ENCODE measurements at regions not wholly inside any gene's neighbourhood (a gene's known extent, or its start where the extent isn't known, plus 50 kb on each side); places are given as distances from the start of the nearest gene placed in this dataset.

DNA sequence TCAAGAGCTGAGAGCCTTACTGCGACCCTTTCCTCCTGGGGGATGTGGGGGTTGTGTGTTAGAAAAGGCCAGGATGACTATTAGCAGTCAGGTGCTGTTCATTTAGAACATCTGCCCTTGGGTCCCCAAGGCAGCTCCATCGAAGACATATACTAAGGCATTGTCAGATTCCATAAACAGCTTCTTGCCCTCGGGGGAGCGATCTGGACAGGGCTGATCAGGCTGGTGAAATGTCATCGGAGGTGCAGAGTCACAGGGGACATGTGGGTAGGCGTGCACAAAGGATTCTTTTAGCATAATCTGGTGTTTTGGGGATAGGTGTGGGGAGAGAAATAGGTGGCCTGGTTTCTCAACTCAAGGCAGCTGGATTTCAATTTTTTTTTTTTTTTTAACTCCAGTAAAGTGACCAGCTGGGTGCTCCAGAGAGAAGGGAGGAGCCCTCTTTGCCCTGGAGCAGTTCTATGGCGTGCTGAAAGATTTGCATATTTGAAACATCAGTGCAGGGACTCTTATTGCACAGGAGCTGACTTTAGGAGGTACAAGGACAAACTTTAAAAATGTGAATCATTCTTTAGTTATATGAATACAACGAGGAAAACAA is 160.1 kb downstream of the SUDS3 start:
- no peaks in the 10 kb centered on the region for H4K20me1 ChIP-seq (ENCODE audit: insufficient read depth, low read length)
- no peak for DNase-seq
- H3K27me3 Mint-ChIP-seq (ENCODE audit: low read depth in 3 of 3): peaks cover 0 to 4% (median 0%) of the 10 kb centered on the region in 3 donors
- TF ChIP-seq, protein P1, sequence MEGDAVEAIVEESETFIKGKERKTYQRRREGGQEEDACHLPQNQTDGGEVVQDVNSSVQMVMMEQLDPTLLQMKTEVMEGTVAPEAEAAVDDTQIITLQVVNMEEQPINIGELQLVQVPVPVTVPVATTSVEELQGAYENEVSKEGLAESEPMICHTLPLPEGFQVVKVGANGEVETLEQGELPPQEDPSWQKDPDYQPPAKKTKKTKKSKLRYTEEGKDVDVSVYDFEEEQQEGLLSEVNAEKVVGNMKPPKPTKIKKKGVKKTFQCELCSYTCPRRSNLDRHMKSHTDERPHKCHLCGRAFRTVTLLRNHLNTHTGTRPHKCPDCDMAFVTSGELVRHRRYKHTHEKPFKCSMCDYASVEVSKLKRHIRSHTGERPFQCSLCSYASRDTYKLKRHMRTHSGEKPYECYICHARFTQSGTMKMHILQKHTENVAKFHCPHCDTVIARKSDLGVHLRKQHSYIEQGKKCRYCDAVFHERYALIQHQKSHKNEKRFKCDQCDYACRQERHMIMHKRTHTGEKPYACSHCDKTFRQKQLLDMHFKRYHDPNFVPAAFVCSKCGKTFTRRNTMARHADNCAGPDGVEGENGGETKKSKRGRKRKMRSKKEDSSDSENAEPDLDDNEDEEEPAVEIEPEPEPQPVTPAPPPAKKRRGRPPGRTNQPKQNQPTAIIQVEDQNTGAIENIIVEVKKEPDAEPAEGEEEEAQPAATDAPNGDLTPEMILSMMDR (IDR thresholded peaks at IDR 0.05): no peak
- no peak overlapping the region for H3K4me3 Mint-ChIP-seq
- no peak overlapping the region for H3K4me2 ChIP-seq (replicated peaks; ENCODE audit: extremely low read depth, low read length, poor library complexity, severe bottlenecking)
- intact Hi-C loops (cut with micrococcal nuclease): no loop called here
- WGBS (ENCODE audit: insufficient coverage): 86% methylated on average over 3 of the region's 8 CpGs
- peaks cover 0 to 3% (median 0%) of the 10 kb centered on the region in 7 donors for H3K9me3 Mint-ChIP-seq
- H3K27me3 ChIP-seq (ENCODE audit: control insufficient read depth in 2 of 2, insufficient read depth in 2 of 2, low read length in 2 of 2): no peaks in the 10 kb centered on the region
- H3K36me3 Mint-ChIP-seq: no peaks in the 10 kb centered on the region
- H3K36me3 ChIP-seq (replicated peaks in 1 of 2; ENCODE audit: control insufficient read depth in 1 of 2, insufficient read depth in 2 of 2, low read length in 2 of 2): no peaks in the 10 kb centered on the region
- H3K4me1 ChIP-seq (ENCODE audit: control insufficient read depth in 1 of 2, insufficient read depth in 2 of 2, low read length in 2 of 2): no peaks in the 10 kb centered on the region
- no peak overlapping the region for H2AFZ ChIP-seq (ENCODE audit: insufficient read depth, low read depth, low read length, poor library complexity, severe bottlenecking)
- H3K27ac ChIP-seq (ENCODE audit: low read depth in 1 of 2, low read length in 2 of 2): no peak overlapping the region
- no peaks in the 10 kb centered on the region for H3K79me2 ChIP-seq (ENCODE audit: insufficient read depth, low read length)
- no peak overlapping the region for H3K9ac ChIP-seq (ENCODE audit: insufficient read depth, low read length, poor library complexity, severe bottlenecking)
- no peak overlapping the region for H3K4me3 ChIP-seq (replicated peaks in 1 of 3; ENCODE audit: low read depth in 2 of 3, low read length in 3 of 3)
- H3K27ac Mint-ChIP-seq: no peak overlapping the region
- H3K4me1 Mint-ChIP-seq: no peaks in the 10 kb centered on the region
- no peaks in the 10 kb centered on the region for H3K9me3 ChIP-seq (replicated peaks in 1 of 2; ENCODE audit: control insufficient read depth in 1 of 2, insufficient read depth in 1 of 2, low read length in 2 of 2)

DNA sequence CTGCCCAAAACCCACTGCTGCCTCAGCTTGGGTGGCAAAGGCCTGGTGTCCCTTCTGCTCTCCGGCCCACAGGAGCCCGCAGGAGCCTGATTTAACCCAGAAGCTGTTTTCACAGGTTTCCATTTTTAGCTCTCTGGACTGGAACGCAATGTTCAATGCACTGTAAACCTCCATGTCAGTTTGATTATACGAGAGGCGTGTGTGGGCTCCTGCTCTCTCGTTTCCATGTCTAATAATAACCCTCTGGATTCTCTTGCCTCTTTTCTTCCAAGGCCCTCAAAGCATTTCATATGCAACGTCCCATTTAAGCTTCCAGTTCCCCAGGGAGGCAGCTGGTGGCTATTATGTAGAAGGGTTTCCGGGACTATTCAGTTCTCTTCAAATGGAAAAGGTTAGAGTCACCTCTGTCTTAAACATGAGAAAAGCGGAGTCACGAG is 161.1 kb downstream of the SUDS3 start:
- WGBS (ENCODE audit: insufficient coverage): 88% methylated on average over 5 of the region's 10 CpGs
- Histone ChIP-seq H2AFZ (ENCODE audit: insufficient read depth, low read depth, low read length, poor library complexity, severe bottlenecking) (no peak overlapping the region), H3K79me2 (ENCODE audit: insufficient read depth, low read length) (no peaks in the 10 kb centered on the region), H4K20me1 (ENCODE audit: insufficient read depth, low read length) (no peaks in the 10 kb centered on the region), H3K27ac (ENCODE audit: low read depth in 1 of 2, low read length in 2 of 2) (no peak overlapping the region), H3K4me3 (replicated peaks in 1 of 3; ENCODE audit: low read depth in 2 of 3, low read length in 3 of 3) (no peak overlapping the region), H3K4me2 (replicated peaks; ENCODE audit: extremely low read depth, low read length, poor library complexity, severe bottlenecking) (no peak overlapping the region), H3K4me1 (ENCODE audit: control insufficient read depth in 1 of 2, insufficient read depth in 2 of 2, low read length in 2 of 2) (no peaks in the 10 kb centered on the region), H3K36me3 (replicated peaks in 1 of 2; ENCODE audit: control insufficient read depth in 1 of 2, insufficient read depth in 2 of 2, low read length in 2 of 2) (no peaks in the 10 kb centered on the region), H3K27me3 (ENCODE audit: control insufficient read depth in 2 of 2, insufficient read depth in 2 of 2, low read length in 2 of 2) (no peaks in the 10 kb centered on the region), H3K9ac (ENCODE audit: insufficient read depth, low read length, poor library complexity, severe bottlenecking) (no peak overlapping the region), H3K9me3 (replicated peaks in 1 of 2; ENCODE audit: control insufficient read depth in 1 of 2, insufficient read depth in 1 of 2, low read length in 2 of 2) (no peaks in the 10 kb centered on the region)
- H3K4me1 Mint-ChIP-seq: no peaks in the 10 kb centered on the region
- no peak overlapping the region for H3K4me3 Mint-ChIP-seq
- peaks cover 0 to 3% (median 0%) of the 10 kb centered on the region in 7 donors for H3K9me3 Mint-ChIP-seq
- no peak for DNase-seq
- TF ChIP-seq, protein P1 (IDR thresholded peaks at IDR 0.05): no peak
- no peaks in the 10 kb centered on the region for H3K36me3 Mint-ChIP-seq
- H3K27me3 Mint-ChIP-seq (ENCODE audit: low read depth in 3 of 3): peaks cover 0 to 4% (median 3%) of the 10 kb centered on the region in 3 donors
- intact Hi-C loops (cut with micrococcal nuclease): no loop called here
- no peak overlapping the region for H3K27ac Mint-ChIP-seq
